NCI-H1417 (cell line): ENCODE measurements at regions not wholly inside any gene's neighbourhood (a gene's known extent, or its start where the extent isn't known, plus 50 kb on each side); places are given as distances from the start of the nearest gene placed in this dataset.

ENCODE experiments used
- DNase-seq, 3 experiments: peaks; one replicate each; lab custom pipeline; 2025; lab: John Stamatoyannopoulos, UW

DNA sequence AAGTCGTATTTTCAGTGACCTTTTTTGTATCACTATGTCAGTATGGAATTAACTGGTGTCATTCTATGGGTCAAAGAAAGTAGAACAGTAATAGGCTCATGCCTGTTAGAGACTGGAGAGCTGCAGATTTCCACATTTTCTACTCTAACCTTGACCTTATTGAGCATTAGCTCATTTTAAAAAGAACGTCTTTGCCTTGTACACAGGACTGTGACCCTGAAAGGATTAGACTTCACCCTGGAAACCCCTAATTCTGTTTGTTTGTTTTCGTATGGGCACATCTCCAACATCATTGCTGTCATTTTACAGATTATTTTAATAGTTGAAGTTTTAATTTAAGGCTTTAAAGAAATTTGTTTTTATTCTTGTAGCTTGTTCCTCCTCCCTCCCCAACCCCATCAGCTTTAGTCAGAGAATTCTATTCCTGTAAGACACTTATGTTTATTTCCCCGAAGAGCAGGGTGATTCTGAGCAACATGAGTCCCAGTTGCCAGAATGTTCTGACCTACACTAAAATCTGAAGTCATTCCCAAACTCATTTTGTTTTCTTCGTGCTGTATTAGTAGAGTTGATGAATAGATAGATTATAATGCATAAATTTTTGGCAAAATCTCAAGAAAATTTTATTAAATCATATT is 451.3 kb downstream of the FOXG1 start:
- peak in 1 of 3 experiments; percentile 65 for DNase-seq

DNA sequence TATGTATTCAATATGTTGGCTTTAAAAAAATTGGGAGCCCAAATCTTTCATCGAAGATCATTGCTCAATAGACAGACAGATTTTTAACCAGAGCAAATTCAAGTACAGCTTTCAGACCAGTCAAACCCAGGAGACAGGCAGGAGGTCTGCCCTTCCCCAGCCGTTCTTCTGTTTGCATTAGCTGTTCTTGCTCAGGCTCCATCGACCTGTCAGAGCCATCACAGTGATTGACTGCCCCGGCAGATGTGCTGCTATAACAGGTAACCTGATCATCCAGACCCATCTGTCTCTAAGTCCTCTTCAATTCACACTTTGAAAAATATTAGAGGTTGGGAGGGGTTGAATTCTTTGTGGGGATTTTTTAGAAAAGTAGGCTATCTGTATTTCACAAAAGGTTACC is 453.5 kb downstream of the FOXG1 start:
- peak; percentile 88 to 98 (median 93) for DNase-seq

DNA sequence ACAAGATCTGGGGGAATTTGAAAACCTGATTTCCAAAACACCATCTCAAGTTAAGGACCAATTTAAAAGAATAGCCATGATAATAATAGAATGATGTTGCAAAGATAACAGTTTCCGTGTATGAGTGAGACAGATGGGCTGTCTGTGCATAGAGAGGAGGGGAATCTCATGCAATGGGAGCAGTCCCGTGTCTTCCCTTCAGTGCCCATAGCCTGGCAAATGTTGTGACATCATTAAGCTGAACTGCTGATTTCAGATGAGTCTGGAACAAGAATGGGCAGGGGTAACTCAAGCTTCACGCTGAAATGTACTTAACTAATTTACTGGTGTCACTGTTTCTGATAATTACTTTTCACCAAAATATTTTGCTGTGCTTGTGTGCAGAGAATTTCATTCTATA is 454.0 kb downstream of the FOXG1 start:
- peak; percentile 79 to 92 (median 84) for DNase-seq

DNA sequence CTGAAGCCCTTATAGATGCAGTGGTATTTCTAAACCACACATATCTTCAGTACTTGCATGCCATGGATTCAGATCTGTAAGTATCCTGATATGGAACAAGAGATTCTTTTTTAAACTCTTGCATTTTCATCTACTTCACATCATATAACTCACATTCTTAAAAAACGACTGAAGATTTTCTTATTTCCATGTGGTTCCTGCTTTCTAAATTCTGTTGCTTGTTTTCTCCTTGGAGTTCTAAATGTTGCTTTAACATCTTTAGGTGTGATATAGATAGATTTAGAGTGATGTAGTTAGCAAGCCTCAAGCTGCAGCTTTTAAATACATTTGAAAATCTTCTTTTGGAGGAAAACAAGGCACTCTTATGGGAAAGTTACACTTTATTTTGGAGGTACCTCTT is 455.4 kb downstream of the FOXG1 start:
- peak in 1 of 3 experiments; percentile 54 for DNase-seq

DNA sequence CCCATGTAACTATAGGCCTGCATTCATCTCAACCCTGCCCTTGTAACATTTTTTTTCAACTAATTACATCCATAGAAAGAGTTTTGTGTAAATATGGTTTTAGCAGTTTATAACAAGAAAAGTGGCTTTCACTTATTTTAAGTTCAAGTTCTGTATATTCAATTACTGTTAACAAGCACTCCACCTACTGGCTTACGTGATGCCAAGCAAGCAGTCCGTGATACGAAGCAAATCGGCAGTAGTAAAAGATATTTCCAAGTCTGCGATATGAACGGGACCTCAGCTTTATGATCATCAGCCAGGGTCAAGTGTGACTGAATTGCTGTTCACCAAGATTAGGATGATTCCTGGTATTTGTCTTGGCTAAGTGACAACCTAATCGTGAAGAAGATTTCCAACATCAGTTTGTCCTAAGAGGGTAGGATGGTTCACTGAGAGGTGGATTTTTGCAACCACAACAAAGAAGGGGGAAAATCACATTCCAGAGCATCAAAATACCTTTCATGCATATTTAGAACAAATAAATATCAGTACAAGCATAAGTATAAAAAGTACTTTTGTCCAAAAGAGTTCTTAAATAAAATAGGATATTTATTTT is 456.2 kb downstream of the FOXG1 start:
- peak; percentile 72 to 89 (median 76) for DNase-seq

DNA sequence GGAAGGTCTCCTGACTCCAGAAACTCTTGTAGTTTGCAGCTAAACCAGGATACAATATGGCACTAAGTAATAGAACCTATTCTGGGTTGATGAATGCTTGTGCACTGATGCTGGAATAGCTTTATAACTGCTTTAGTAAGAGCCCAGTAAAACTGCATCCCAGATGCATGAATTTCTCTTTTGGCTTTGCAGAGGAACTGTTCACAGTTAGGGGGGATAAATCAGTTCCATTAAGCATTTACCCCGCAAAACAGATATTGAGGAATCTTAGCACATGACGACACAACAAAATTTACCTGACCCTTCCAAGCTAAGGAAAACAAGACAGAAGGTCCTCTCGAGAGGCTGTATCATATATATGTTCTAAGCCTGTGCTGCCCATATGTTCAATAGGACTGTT is 457.4 kb downstream of the FOXG1 start:
- no peak for DNase-seq

DNA sequence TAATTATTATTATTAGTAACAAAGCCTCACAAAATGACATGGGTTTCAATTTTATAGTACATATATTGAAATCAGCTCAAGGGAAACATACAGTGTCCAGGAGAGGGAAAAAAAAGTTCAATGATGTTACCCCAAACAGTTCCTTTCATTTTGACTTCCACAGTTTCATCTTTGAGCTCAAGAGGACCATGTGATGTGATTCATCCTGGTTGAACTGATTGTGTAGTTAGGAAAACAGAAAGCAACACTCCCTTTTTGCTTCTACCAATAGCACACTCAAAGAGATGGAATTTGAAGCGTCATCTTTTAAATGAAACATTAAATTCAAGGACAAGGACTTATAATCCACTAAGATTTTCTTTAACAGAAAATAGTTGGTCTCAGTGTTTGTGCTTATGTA is 461.0 kb downstream of the FOXG1 start:
- no peak for DNase-seq

DNA sequence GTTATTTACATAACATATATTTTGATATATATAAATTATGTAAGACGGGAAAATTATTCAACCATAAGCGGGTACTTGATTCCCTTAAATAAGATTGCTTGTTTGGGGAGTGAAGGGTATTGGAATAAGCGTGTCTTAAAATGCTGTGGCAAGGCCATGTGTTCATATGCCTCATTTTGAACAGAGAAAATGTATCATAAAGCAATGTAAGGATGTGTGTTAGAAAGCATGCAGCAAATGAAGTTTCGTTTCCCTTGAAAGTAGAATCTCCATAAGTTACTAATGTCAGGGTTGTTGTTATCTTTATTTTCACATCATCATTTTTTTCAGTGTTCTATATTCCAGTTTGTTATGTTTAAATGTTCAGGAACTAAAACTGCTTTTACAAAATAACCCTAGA is 465.6 kb downstream of the FOXG1 start:
- no peak for DNase-seq

DNA sequence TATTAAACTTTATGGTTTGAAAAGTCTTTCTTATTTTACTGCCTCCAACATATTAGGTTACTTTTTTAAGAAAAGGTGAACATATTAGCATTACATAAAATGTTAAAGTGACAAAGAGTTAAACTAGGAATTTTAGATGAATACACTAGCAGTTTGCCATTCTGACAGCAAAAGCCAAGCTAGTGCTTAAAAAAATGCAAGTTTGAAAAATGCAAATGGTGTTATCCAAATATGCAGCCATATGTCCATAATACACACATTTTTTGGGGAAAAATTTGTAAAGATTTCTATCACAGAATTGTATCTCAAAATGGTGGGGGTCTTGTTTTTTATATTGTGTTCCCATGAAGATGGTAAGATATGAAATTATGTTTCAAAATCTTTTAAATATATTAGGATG is 466.1 kb downstream of the FOXG1 start:
- no peak for DNase-seq

DNA sequence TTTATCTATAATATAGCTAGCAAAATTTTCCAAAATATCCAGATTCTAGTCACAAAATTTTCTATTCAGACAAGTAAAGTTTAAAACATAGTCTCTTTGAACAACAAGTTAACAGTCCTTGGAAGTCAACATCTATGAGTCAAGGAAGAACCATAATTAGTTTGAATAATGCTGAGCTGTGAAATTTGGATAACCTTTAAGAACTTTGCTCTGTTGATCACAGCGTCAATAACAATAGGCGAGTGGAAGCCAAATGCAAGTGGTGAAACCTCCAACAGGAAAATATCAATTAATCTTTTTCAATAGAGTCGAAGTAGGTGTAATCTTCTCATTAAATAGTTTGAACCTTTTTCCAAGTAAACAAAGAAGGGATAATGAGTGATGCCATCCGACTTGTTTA is 466.6 kb downstream of the FOXG1 start:
- DNase-seq: peak in 2 of 3 experiments; percentile 21 to 78

DNA sequence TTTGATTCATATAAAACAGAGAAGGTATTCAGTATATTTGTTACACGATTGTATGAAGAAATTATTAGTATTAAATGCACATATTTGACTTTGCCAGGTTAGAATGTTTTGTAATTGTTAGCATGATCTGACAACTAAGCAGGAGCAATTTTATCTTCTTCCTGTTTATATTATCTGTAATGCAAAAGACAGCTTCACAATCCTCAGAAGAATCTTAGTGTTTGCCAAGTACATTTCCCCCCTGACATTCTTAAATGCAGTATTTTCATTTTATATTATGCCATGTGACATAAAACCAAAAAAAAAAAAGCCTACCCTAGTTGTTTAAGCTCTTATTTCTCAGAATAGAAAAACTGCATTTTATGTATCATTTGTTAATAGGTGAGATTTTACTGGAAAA is 469.4 kb downstream of the FOXG1 start:
- no peak for DNase-seq

DNA sequence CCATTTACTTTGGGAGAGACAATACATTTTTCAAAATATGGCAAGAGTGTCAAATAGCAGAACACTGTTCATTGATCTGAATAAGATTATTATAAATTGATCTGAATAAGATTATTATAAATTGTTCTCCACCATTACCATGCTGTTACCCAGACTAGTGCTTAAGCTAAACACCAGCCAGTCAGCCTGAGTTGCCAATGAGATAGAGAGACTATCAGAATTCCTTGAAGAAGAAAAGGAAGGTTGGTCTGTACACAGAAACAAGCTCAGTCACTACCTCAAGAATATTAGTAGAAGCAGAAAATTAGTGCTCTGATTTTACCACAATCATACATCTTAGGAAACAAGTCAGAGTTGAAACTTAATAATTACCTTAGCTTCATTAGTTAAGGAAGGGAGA is 469.8 kb downstream of the FOXG1 start:
- no peak for DNase-seq

DNA sequence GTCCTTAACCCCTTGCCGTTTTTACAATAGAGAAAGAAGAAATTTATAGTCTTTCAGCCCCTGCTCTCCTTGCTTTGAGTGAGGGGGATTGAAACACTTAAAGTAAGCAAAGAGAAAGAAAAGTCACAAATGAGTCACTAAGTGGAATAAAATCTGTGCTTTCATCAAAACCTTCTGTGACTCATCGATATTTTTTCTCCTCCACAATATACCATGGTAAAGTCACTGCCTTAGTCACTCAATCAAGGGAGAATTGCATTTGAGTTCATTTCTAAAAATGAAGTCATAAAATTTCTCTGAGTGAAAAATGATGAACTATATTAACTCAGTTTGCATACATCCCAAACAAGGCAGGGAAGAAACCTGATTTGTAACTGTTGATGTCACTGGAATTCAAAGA is 470.3 kb downstream of the FOXG1 start:
- no peak for DNase-seq

DNA sequence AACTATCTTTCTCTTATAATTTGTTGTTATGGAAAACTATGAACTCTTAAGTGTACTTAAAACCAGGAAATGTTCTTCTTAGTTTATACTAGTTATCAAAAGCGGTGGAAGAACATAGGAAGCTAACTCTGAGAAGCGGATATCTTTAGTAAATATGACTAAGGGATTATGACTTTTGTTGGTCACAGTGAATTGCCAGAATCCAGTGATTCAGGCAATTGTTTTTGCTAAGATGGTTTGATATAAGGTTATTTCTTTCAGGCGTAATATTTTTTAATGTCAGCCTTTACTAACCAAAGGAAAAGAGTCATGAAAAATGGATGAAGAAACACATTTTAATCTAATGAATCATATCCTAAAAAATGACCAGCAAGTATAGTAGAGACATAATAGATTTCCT is 473.5 kb downstream of the FOXG1 start:
- DNase-seq: no peak

DNA sequence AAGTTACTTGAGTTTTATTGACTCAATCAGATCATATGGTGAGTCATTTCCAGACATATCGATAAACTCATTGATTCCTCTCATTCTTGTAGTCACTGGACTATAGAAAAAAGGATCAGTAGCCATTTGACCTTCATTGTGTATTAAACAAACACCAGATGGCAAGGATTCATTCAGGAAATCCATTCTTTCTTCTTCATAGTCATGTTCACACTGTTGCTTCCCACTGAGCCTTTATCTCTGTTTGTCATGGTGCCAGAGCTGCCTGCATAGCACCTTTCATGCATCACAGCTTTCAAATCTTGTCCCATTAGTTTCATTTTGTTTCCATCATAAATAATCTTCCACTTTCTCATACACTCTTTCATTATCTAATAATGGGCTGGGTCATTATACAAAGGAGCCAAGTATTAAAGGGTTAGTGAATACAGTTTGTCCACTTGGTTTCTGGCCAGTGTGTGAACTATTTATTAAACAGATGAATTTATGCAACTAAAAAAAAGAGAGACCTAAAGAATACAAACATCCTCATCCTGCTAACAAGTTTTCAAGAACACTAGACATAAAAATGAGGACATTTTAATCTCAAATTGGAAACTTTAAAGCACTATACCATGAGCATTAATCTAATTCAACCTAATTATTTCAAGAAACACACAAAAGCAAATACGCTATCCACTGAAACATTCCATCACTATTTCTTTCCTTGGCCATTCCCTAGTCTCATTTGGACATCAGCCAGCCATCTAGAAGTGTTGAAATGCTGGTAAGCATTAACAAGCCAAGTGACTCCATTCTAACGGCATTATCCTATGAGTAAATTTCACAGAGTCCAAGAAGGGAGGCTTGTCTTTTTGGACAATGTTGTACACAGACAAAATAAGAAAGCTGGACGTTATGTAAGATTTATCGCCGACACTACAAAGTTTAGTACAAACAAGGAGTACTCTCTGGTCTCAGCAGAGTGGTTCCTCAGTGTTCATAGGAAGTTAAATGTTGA is 476.5 kb downstream of the FOXG1 start:
- DNase-seq: peak in 2 of 3 experiments; percentile 69 to 95

DNA sequence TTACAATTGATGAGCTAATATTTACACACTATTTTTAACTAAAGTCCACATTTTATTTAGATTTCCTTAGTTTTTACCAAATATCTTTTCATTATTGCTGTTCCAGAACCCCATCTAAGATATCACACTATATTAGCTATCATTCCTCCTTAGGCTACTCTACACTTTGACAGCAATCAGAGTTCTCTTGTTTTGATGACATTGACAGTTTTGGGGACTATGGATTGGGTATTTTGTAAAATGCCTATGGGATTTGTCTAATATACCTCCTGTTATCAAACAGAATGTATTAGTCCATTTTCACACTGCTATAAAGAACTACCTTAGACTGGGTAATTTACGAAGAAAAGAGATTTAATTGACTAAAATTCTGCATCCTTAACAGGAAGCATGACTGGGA is 489.1 kb downstream of the FOXG1 start:
- DNase-seq: no peak

DNA sequence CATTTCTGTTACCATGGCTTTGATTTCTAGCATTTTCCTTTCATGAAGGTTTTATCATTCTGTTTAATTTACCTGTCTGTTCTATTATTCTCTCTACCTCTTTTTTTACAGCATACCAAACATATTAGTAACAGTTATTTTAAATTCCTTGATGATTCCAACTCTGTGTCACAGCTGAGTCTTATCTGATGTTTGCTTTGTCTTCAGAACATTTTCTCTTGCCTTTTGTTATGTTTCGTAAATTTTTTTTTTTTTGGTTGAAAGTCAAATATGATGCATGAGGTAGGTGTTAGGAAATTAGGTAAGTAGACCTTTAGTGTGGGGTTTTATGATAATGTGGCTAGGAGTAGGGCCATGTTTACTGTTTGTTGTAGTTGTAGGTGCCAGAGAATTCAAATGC is 496.4 kb downstream of the FOXG1 start:
- DNase-seq: no peak

DNA sequence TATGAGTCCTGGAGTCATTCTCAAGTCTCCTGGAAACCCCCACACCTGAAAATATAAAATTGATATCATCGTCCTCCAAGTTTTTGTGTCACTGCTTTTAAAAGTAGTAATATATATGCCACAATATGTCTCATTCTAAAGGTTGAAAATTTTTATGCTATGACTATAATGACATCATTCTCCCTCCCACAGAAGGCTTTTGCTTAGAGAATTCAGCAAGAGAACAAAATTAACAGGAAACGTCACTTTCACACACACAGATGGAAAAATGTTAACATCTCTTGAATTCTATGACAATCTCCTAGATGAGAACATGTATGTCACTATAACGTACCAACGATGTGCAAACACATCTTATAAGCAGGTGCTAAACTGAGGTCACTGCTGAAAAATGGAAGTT is 498.3 kb downstream of the FOXG1 start:
- DNase-seq: no peak

DNA sequence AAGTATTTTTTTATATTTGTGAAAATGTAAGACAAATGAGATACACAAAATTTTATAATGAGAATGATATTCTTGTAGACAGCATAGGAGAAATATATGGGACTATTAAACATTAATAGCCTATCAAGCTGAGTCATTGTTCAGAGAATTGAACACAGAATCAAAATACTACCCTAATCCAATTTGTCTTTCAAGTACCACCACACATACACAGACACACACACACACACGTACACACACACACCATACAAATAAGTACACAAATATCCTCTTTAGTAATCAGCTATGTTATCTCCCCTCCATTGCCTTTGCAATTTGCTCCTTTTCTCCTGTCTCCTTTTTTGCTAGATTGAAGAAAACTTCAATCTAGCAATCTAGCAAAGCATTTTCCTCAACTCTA is 499.3 kb downstream of the FOXG1 start:
- no peak for DNase-seq

DNA sequence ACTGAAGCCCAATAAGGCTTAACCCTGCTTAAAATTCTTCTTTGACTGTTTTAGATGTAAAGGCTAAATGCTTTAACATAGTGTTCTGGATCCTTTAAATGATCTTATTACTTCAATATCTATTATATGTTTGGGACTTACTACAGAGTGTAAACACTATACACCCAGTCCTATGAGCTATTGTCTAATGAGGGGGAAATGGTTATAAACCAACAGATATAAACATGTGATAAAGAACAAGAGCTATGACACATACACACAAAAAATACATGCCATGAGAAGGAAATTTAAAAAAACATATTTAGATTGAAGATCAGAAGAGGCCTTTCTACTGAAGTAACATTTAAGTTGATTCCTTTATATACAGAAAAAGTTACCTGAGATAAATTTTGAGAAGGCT is 505.1 kb downstream of the FOXG1 start:
- no peak for DNase-seq

DNA sequence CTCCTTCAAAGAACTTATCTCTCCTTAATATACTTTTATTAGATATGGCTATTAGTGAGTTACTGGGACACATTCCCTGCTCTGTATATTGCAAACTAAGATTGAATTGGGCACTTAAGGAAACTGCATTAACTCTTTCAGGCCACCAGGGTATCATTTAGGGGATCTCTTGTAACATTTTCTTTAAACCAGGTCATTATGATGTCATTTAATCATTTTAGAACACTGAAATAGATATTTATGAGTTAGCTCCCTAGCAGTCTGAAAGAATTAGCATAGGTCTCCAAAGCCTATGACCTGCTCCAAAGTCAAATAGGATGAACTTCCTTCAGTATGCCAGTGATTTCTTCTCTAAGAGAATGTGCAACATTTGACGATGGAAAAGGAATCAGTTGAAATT is 506.9 kb downstream of the FOXG1 start:
- no peak for DNase-seq

DNA sequence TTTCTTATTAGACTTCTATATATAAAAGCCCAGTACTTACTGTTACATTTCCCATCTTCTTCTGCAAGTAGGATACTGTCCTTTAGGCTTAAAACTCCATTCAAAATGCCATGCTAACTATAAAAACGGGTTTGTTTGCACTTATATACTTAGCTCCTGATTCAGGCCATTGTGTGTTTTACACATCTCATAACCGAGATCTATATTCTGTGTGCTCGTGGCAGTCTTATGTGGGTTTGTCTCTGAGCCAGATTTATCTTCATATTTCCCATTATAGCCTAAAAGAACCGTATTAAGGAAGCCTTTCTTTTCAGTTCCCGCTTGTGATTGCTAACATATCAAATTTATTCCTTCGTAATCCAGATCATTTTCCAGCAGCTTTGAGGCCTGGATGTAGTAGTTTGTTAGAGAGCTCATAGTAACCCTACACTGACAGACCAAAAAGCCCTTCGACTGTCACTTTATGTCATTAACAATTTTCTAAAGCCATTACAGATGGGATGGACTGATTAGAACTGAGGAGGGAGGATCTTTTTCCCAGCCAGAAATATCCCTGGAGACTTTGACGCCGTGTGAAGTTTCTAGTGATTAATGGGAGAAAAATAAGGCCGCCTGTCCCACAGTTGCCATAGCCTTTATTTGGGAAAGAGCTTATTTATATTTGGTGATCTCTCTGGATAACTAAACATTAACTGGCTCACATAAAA is 508.5 kb downstream of the FOXG1 start:
- DNase-seq: peak; percentile 6 to 86 (median 59)
